AML-193 (cell line): ENCODE measurements at regions not wholly inside any gene's neighbourhood (a gene's known extent, or its start where the extent isn't known, plus 50 kb on each side); places are given as distances from the start of the nearest gene placed in this dataset.
"Not testable (repeated sequence)": the region's sequence is repeated elsewhere in the genome, so short reads cannot be mapped to it uniquely, and the experiment has no call there.

ENCODE experiments used
- DNase-seq, 2 experiments: peaks; one replicate each; lab custom pipeline; 2025; lab: John Stamatoyannopoulos, UW

GRCh38 chr3:137615659-137616418 lies 148.3 kb upstream of the SOX14 start:
- DNase-seq = no peak

DNA sequence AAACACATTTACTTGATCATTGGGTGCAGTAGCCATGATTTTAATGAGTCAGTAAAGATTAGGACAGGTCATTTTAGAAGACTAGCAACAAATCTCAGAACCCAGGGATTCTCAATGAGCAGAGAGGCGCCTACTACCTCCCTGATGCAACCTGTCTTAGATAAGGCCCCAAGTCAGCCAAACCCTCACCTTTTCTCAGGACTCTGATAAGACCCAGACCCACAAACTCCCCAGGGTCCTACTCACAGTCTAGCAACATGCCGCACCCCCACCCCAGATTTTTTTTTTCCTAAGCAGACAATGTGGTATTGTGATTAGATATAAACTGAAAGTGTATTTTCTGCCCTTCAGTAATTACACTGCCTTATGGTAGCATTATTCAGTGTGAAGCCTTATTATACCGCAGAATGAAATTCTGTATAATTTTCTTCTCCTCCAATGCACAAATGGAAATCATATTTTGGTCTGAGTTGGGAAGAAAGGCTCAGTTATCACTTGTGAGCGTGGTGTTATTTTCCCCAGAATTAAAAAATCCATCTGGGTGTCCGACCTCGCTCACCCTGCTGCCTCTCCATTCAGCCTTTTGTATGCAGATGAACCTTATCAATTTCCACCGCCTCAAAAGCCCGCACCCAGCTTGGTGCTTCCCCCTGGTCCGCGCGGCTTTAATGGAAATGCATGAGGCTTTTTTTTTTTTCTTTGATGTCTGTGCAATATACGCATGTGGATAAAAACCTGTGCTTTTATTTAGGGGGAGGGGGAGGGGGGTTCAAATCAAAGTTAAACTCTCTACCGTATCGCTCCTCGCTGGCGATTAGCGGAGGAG lies 122.0 kb upstream of the SOX14 start:
- no peak for DNase-seq

DNA sequence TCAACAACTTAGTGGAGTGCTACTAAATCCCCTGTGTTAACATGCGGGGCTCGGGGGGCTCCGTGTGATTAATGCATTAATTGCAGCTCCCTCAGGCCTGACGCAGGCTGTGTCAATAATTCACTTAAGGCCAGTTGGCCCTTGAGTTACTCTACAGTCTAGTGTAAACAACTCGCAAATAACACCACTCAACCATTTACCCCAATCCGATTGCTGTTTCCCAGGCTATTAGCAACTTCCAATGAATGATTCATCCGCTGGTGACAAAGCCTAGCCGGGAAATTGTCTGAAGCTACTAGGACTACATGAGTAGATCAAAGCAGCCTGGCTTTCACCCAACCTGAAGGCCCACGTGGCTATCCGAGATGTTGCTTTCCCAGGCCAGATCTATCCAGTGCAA lies 121.3 kb upstream of the SOX14 start:
- DNase-seq = no peak

GRCh38 chr3:137647179-137647578 lies 116.9 kb upstream of the SOX14 start:
- no peak for DNase-seq

- no peak for DNase-seq
These were observed 94.5 kb upstream of the SOX14 start for GRCh38 chr3:137669519-137670060.

DNA sequence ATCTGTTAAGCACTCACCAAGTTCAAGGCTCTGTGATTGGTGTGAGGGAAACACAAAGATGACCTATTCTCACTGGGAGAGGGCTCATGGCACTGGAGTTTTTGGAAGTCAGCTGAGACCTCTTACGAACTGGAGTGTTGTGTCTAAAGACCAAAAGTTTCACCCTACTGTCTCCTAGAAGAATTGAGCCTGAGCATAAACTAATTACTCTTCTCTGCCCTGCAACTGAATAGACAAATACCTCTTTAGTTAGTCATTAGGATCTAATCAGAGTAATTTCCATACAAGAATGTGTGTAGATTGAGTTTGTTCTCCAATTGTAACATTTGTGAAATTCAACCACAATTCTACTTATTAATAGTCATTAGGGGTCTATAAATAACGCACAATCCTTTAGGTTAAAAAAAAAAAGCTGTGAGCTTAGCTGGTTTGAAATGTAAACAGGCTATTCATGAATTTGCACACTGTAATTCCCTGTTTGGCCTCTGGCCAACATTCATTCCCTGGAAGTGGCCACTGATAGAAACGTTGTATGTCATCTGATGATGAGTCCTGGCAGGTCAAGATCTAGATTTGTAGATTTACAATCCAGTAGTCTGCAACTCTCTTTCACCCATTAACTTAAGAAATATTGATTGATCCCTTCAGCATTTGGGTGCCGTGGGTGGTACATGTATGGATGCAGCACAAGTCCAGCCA lies 76.8 kb upstream of the SOX14 start:
- no peak for DNase-seq

- peak; percentile 27 to 49 for DNase-seq
These were observed 71.2 kb upstream of the SOX14 start for GRCh38 chr3:137692803-137693431.

DNA sequence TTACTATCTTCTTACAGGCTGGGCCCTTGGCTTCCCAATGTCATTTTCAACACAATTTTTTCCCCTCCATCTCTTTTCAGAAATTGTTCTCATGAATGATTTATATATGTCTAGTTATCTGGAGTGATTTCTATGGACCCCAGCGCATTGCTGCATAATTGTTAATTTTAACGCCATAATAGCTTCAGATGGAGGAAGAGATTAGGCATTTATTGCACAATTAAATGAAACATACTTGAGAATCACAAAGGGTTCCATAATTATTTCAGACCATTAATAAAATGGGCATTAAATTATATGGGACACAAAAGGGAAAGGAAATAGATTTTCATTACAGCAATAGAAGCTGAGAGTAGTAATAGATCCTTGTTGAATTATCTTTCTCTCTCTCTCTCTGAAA lies 70.3 kb upstream of the SOX14 start:
- no peak for DNase-seq

DNA sequence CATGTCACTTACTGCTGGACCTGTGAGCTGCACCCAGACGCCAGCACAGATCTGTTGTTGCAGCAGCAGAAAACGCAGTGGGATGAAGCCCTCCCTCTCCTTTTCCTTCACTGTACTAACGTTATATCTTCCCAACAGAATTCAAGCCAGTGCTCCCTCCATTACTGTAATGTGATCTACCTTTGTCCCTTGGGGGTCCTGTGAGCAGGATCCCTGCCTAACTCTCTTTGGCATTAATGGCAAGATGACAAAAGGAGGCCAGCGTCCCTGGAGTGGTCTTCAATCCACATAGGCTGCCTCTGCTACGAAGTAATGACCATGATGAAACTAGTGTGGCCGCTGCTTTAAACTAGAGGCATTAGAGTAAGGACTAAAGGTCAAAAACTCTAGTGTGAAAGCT lies 69.3 kb upstream of the SOX14 start:
- no peak for DNase-seq

DNA sequence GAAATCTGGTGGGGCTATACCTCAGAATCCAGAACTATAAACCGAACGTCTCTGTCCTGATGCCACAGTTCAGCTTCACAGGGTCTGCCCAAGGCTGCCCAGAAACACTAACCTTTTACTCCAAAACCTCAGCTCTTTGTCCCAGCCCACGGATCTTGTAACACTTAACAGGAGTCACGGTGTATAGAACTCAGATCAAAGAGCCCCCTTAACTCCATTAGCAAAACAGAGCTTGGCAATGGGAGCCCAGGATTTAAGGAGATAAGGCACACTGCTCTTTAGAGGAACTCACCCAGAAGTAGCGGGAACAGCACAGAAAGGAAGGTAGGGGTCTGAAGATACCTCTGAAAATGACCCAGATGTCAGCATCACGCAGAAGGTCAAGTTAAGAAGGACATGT lies 68.8 kb upstream of the SOX14 start:
- no peak for DNase-seq

DNA sequence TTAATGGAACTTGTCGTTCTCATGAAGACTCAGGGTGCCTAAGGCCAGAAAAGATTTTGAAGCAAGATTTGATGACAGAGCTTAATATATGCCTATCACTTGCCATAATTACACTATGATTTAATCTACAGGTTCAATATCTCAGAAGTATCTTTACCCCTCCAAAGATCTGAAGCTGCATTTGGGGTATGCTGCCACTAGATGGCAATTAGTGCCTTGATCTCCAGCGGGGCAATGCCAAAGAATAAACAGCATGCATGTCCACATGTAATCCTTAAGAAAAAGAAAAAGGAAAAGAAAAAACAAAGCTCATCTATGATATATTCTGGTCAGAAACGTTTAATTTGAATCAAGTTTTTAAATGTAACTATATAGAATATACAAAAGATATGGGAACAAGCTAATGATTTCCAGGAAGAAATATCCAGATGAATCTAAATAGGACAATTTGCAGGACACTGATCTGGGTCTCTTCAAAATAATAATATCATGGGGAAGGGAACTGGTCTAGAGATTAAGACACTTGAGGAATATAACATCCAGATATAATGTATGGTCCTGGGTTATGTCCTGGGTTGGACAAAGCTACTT lies 55.0 kb upstream of the SOX14 start:
- peak; percentile 26 to 32 for DNase-seq

DNA sequence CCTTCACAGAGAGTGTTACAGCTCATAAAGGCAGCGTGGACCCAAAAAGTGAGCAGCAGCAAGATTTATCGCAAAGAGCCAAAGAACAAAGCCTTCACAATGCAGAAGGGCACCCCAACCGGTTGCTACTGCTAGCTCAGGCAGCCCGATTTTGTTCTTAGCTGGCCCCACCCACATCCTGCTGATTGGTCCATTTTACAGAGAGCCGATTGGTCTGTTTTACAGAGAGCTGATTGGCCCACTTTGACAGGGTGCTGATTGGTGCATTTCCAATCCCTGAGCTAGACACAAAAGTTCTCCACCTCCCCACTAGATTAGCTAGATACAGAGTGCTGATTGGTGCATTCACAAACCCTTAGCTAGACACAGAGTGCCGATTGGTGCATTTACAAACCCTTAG lies 50.1 kb upstream of the SOX14 start:
- not testable (repeated sequence) for DNase-seq
